ENCODE measurements at regions not wholly inside any gene's neighbourhood (a gene's known extent, or its start where the extent isn't known, plus 50 kb on each side); places are given as distances from the start of the nearest gene placed in this dataset.

- no peak overlapping the region for H3K27ac ChIP-seq (ENCODE audit: low read length)
- no peaks in the 10 kb centered on the region for H3K9me3 ChIP-seq (ENCODE audit: low read length)
- no peaks in the 10 kb centered on the region for H4K20me1 ChIP-seq (ENCODE audit: insufficient read depth, low read depth, low read length)
- H3K4me2 ChIP-seq (ENCODE audit: low read depth, low read length, poor library complexity, severe bottlenecking), result no peak overlapping the region
- H3K4me3 ChIP-seq (ENCODE audit: low read length), result no peak overlapping the region
- no peaks in the 10 kb centered on the region for H3K4me1 ChIP-seq (ENCODE audit: low read length)
- DNase-seq, result no peak
- no peaks in the 10 kb centered on the region for H3K9me2 ChIP-seq (replicated peaks; ENCODE audit: insufficient read depth, low read length)
- H3K79me2 ChIP-seq (ENCODE audit: low read length), result no peaks in the 10 kb centered on the region
- no peak overlapping the region for H2AFZ ChIP-seq (ENCODE audit: low read length)
- H3K27me3 ChIP-seq (ENCODE audit: low read length), result no peaks in the 10 kb centered on the region
- no peak overlapping the region for H3K9ac ChIP-seq (ENCODE audit: low read length)
- no peaks in the 10 kb centered on the region for H3K36me3 ChIP-seq (ENCODE audit: insufficient read depth, low read length)
These were observed 68.7 kb upstream of the STK39 start for GRCh38 chr2:168316073-168316440.

GRCh38 chr2:168317282-168317681 lies 69.9 kb upstream of the STK39 start:
- no peaks in the 10 kb centered on the region for H3K27me3 ChIP-seq (ENCODE audit: low read length)
- H3K9me3 ChIP-seq (ENCODE audit: low read length), result no peaks in the 10 kb centered on the region
- H4K20me1 ChIP-seq (ENCODE audit: insufficient read depth, low read depth, low read length), result no peaks in the 10 kb centered on the region
- no peak overlapping the region for H3K9ac ChIP-seq (ENCODE audit: low read length)
- no peaks in the 10 kb centered on the region for H3K36me3 ChIP-seq (ENCODE audit: insufficient read depth, low read length)
- H2AFZ ChIP-seq (ENCODE audit: low read length), result no peak overlapping the region
- no peak for DNase-seq
- H3K9me2 ChIP-seq (replicated peaks; ENCODE audit: insufficient read depth, low read length), result no peaks in the 10 kb centered on the region
- H3K4me1 ChIP-seq (ENCODE audit: low read length), result no peaks in the 10 kb centered on the region
- no peak overlapping the region for H3K4me3 ChIP-seq (ENCODE audit: low read length)
- H3K4me2 ChIP-seq (ENCODE audit: low read depth, low read length, poor library complexity, severe bottlenecking), result no peak overlapping the region
- no peak overlapping the region for H3K27ac ChIP-seq (ENCODE audit: low read length)
- no peaks in the 10 kb centered on the region for H3K79me2 ChIP-seq (ENCODE audit: low read length)

GRCh38 chr2:168320267-168320666 lies 72.9 kb upstream of the STK39 start:
- Histone ChIP-seq H3K4me2 (ENCODE audit: low read depth, low read length, poor library complexity, severe bottlenecking) (no peak overlapping the region), H3K27ac (ENCODE audit: low read length) (no peak overlapping the region), H3K4me1 (ENCODE audit: low read length) (no peaks in the 10 kb centered on the region), H3K9me3 (ENCODE audit: low read length) (no peaks in the 10 kb centered on the region), H3K9me2 (replicated peaks; ENCODE audit: insufficient read depth, low read length) (no peaks in the 10 kb centered on the region), H3K36me3 (ENCODE audit: insufficient read depth, low read length) (no peaks in the 10 kb centered on the region), H4K20me1 (ENCODE audit: insufficient read depth, low read depth, low read length) (no peaks in the 10 kb centered on the region), H3K4me3 (ENCODE audit: low read length) (no peak overlapping the region), H2AFZ (ENCODE audit: low read length) (no peak overlapping the region), H3K79me2 (ENCODE audit: low read length) (no peaks in the 10 kb centered on the region), H3K27me3 (ENCODE audit: low read length) (no peaks in the 10 kb centered on the region), H3K9ac (ENCODE audit: low read length) (no peak overlapping the region)
- no peak for DNase-seq

DNA sequence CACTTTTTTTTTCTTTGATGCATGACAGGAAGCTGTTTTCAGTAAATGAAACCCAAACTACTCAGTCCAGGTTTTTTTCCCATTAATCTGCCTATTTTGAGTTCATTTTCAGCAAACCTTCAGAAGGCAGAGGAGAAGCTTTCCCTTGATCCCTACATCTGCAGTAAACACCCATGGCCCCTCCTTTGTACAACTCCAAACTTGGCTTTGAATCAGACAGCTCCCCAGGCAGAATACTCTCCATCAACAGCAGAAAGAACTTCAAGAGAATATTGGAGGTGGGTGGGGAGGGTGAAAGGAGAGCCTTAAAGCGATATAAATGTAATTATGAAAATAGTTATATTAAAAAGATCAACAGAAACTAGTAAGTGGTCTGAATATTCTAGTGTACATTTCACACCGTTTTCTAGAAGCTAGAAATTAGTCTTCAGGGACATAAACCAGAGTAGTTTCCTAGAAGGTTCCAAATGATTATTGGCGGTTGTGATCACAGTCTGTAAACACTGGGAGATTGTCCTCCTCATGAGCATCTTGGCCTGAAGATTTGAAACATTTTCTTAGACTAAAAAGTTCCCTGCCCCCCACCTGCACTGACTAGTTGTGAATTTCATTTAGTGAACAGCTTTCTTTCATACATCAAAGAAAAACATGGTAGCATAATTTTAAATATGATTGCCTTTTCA lies 75.1 kb upstream of the STK39 start:
- H3K27me3 ChIP-seq (ENCODE audit: low read length), result no peaks in the 10 kb centered on the region
- H3K4me1 ChIP-seq (ENCODE audit: low read length), result no peaks in the 10 kb centered on the region
- no peak overlapping the region for H2AFZ ChIP-seq (ENCODE audit: low read length)
- no peaks in the 10 kb centered on the region for H3K36me3 ChIP-seq (ENCODE audit: insufficient read depth, low read length)
- no peaks in the 10 kb centered on the region for H3K79me2 ChIP-seq (ENCODE audit: low read length)
- H3K27ac ChIP-seq (ENCODE audit: low read length), result no peak overlapping the region
- H3K4me3 ChIP-seq (ENCODE audit: low read length), result no peak overlapping the region
- H3K9me2 ChIP-seq (replicated peaks; ENCODE audit: insufficient read depth, low read length), result no peaks in the 10 kb centered on the region
- no peak overlapping the region for H3K4me2 ChIP-seq (ENCODE audit: low read depth, low read length, poor library complexity, severe bottlenecking)
- H3K9me3 ChIP-seq (ENCODE audit: low read length), result no peaks in the 10 kb centered on the region
- DNase-seq, result no peak
- H4K20me1 ChIP-seq (ENCODE audit: insufficient read depth, low read depth, low read length), result no peaks in the 10 kb centered on the region
- no peak overlapping the region for H3K9ac ChIP-seq (ENCODE audit: low read length)

- no peak for DNase-seq
- no peaks in the 10 kb centered on the region for H3K27me3 ChIP-seq (ENCODE audit: low read length)
- H3K9me3 ChIP-seq (ENCODE audit: low read length), result no peaks in the 10 kb centered on the region
- no peak overlapping the region for H2AFZ ChIP-seq (ENCODE audit: low read length)
- H3K4me2 ChIP-seq (ENCODE audit: low read depth, low read length, poor library complexity, severe bottlenecking), result no peak overlapping the region
- H3K27ac ChIP-seq (ENCODE audit: low read length), result no peak overlapping the region
- no peaks in the 10 kb centered on the region for H4K20me1 ChIP-seq (ENCODE audit: insufficient read depth, low read depth, low read length)
- no peaks in the 10 kb centered on the region for H3K79me2 ChIP-seq (ENCODE audit: low read length)
- H3K4me1 ChIP-seq (ENCODE audit: low read length), result no peaks in the 10 kb centered on the region
- no peaks in the 10 kb centered on the region for H3K36me3 ChIP-seq (ENCODE audit: insufficient read depth, low read length)
- H3K9me2 ChIP-seq (replicated peaks; ENCODE audit: insufficient read depth, low read length), result no peaks in the 10 kb centered on the region
- H3K9ac ChIP-seq (ENCODE audit: low read length), result no peak overlapping the region
- no peak overlapping the region for H3K4me3 ChIP-seq (ENCODE audit: low read length)
These were observed 76.2 kb upstream of the STK39 start for GRCh38 chr2:168323529-168324021.

DNA sequence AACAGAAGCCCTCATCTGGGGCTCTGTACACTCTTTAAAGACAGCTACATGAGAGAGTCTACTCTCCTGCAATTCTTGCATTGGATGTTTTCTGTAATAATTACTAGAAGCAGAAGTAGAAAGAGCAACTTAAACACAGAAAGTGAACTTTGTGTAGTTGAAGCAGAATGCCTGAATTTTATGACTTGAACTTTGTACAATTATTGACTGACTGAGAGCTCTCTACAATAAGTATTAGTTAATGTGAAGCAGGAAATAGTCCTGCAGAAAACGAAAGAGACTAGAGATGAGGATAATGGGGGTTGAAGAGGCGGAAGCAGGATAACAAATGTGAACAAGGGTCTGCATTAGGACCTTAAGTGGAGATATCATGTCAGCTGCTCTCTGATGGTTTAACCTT lies 79.2 kb upstream of the STK39 start:
- H3K27ac ChIP-seq (ENCODE audit: low read length), result no peak overlapping the region
- no peaks in the 10 kb centered on the region for H3K27me3 ChIP-seq (ENCODE audit: low read length)
- DNase-seq, result no peak
- H3K9me2 ChIP-seq (replicated peaks; ENCODE audit: insufficient read depth, low read length), result no peaks in the 10 kb centered on the region
- H4K20me1 ChIP-seq (ENCODE audit: insufficient read depth, low read depth, low read length), result no peaks in the 10 kb centered on the region
- no peak overlapping the region for H3K4me3 ChIP-seq (ENCODE audit: low read length)
- H3K36me3 ChIP-seq (ENCODE audit: insufficient read depth, low read length), result no peaks in the 10 kb centered on the region
- H3K4me1 ChIP-seq (ENCODE audit: low read length), result no peaks in the 10 kb centered on the region
- H3K9me3 ChIP-seq (ENCODE audit: low read length), result no peaks in the 10 kb centered on the region
- no peak overlapping the region for H3K9ac ChIP-seq (ENCODE audit: low read length)
- no peaks in the 10 kb centered on the region for H3K79me2 ChIP-seq (ENCODE audit: low read length)
- H3K4me2 ChIP-seq (ENCODE audit: low read depth, low read length, poor library complexity, severe bottlenecking), result no peak overlapping the region
- H2AFZ ChIP-seq (ENCODE audit: low read length), result no peak overlapping the region

DNA sequence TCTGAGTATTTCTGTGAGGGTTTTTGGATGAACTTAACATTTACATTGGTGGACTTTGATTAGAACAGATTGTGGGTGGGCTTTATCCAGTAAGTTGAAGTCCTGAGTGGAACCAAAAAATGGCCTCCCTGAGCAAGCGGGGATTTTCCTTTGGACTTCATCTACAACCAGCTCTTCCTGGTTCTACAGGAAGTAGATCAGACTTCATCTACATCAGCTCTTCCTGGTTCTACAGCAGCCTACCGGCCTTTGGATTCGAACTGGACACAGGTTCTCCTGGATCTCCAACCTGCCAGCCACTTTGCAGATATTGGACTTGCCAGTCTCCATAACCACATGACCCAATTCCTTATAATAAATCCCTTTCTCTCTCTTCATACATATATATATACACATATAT lies 79.9 kb upstream of the STK39 start:
- no peaks in the 10 kb centered on the region for H3K9me3 ChIP-seq (ENCODE audit: low read length)
- H3K27ac ChIP-seq (ENCODE audit: low read length), result no peak overlapping the region
- no peaks in the 10 kb centered on the region for H3K9me2 ChIP-seq (replicated peaks; ENCODE audit: insufficient read depth, low read length)
- no peak overlapping the region for H3K4me3 ChIP-seq (ENCODE audit: low read length)
- no peaks in the 10 kb centered on the region for H3K36me3 ChIP-seq (ENCODE audit: insufficient read depth, low read length)
- no peaks in the 10 kb centered on the region for H4K20me1 ChIP-seq (ENCODE audit: insufficient read depth, low read depth, low read length)
- H3K27me3 ChIP-seq (ENCODE audit: low read length), result no peaks in the 10 kb centered on the region
- no peak overlapping the region for H3K9ac ChIP-seq (ENCODE audit: low read length)
- H3K79me2 ChIP-seq (ENCODE audit: low read length), result no peaks in the 10 kb centered on the region
- no peaks in the 10 kb centered on the region for H3K4me1 ChIP-seq (ENCODE audit: low read length)
- peak; percentile 22 for DNase-seq
- no peak overlapping the region for H3K4me2 ChIP-seq (ENCODE audit: low read depth, low read length, poor library complexity, severe bottlenecking)
- H2AFZ ChIP-seq (ENCODE audit: low read length), result no peak overlapping the region

- H3K9me2 ChIP-seq (replicated peaks; ENCODE audit: insufficient read depth, low read length), result no peaks in the 10 kb centered on the region
- no peak overlapping the region for H3K4me2 ChIP-seq (ENCODE audit: low read depth, low read length, poor library complexity, severe bottlenecking)
- peak; percentile 52 for DNase-seq
- H3K9me3 ChIP-seq (ENCODE audit: low read length), result no peaks in the 10 kb centered on the region
- no peaks in the 10 kb centered on the region for H3K4me1 ChIP-seq (ENCODE audit: low read length)
- no peaks in the 10 kb centered on the region for H3K27me3 ChIP-seq (ENCODE audit: low read length)
- no peaks in the 10 kb centered on the region for H4K20me1 ChIP-seq (ENCODE audit: insufficient read depth, low read depth, low read length)
- no peak overlapping the region for H3K27ac ChIP-seq (ENCODE audit: low read length)
- H2AFZ ChIP-seq (ENCODE audit: low read length), result no peak overlapping the region
- no peak overlapping the region for H3K9ac ChIP-seq (ENCODE audit: low read length)
- no peaks in the 10 kb centered on the region for H3K36me3 ChIP-seq (ENCODE audit: insufficient read depth, low read length)
- H3K79me2 ChIP-seq (ENCODE audit: low read length), result no peaks in the 10 kb centered on the region
- H3K4me3 ChIP-seq (ENCODE audit: low read length), result no peak overlapping the region
These were observed 81.0 kb upstream of the STK39 start for GRCh38 chr2:168328421-168328820.
